BLaER1 treated with 17β-estradiol and CSF1 and Interleukin-3, amounts not matched to agents 10 nM and 100 nM (cell line): ENCODE measurements at regions not wholly inside any gene's neighbourhood (a gene's known extent, or its start where the extent isn't known, plus 50 kb on each side); places are given as distances from the start of the nearest gene placed in this dataset.
"Not testable (repeated sequence)": the region's sequence is repeated elsewhere in the genome, so short reads cannot be mapped to it uniquely, and the experiment has no call there.

ENCODE experiments used
- H3K27ac ChIP-seq, 11 experiments: shearing (Covaris generic); formaldehyde crosslinking; 2 replicates each; pipeline ENCODE4 v1.8.1; 2022
- H3K27me3 ChIP-seq, 11 experiments: shearing (Covaris generic); formaldehyde crosslinking; 2 replicates each; pipeline ENCODE4 v1.8.1; 2022
- H3K36me3 ChIP-seq, 11 experiments: shearing (Covaris generic); formaldehyde crosslinking; 2 replicates each; pipeline ENCODE4 v1.8.1; 2022
- H3K4me1 ChIP-seq, 10 experiments: shearing (Covaris generic); formaldehyde crosslinking; 2 replicates each; pipeline ENCODE4 v1.8.1; 2022
- H3K4me2 ChIP-seq, 11 experiments: shearing (Covaris generic); formaldehyde crosslinking; 2 replicates each; pipeline ENCODE4 v1.8.1; 2022
- H3K4me3 ChIP-seq, 10 experiments: shearing (Covaris generic); formaldehyde crosslinking; 2 replicates each; pipeline ENCODE4 v1.8.1; 2022
- H3K9ac ChIP-seq, 11 experiments: shearing (Covaris generic); formaldehyde crosslinking; 2 replicates each; pipeline ENCODE4 v1.8.1; 2022
- H3K9me3 ChIP-seq, 11 experiments: shearing (Covaris generic); formaldehyde crosslinking; replicated peaks in 1 of 11; 2 replicates each; pipeline ENCODE4 v1.8.1; 2022
- H4K20me1 ChIP-seq, 11 experiments: shearing (Covaris generic); formaldehyde crosslinking; 2 replicates each; pipeline ENCODE4 v1.8.1; 2022
- Cebpa-rat ChIP-seq, 11 experiments: shearing (Covaris generic); IDR thresholded peaks; 2 replicates each; pipeline ENCODE4 v1.8.1; 2022

- peak overlapping the region in 1 of 11 experiments; percentile 20; a peak in 1 of 22 replicates for H3K27ac ChIP-seq
- TF ChIP-seq Cebpa-rat (IDR thresholded peaks at IDR 0.05), result no peak
- H4K20me1 ChIP-seq, result no peaks in the 10 kb centered on the region
- H3K4me2 ChIP-seq, result peak overlapping the region in 9 of 11 experiments; percentile 1 to 64 (median 20); a peak in 11 of 22 replicates
- H3K9ac ChIP-seq, result no peak overlapping the region
- peaks cover 22 to 32% (median 29%) of the 10 kb centered on the region in 11 experiments for H3K9me3 ChIP-seq
- H3K27me3 ChIP-seq, result no peaks in the 10 kb centered on the region
- no peaks in the 10 kb centered on the region for H3K36me3 ChIP-seq
- no peak overlapping the region for H3K4me3 ChIP-seq
- peaks cover 4 to 14% (median 9%) of the 10 kb centered on the region in 10 experiments; a peak in 18 of 20 replicates for H3K4me1 ChIP-seq
Observed at GRCh38 chr4:45475548-45475947, 648.3 kb downstream of the GABRG1 start.

- Histone ChIP-seq H3K4me3 (no peak overlapping the region), H3K27ac (no peak overlapping the region), H3K4me2 (no peak overlapping the region), H3K4me1 (peaks cover 4 to 14% (median 9%) of the 10 kb centered on the region in 10 experiments; a peak in 18 of 20 replicates), H3K36me3 (no peaks in the 10 kb centered on the region), H3K9ac (no peak overlapping the region), H4K20me1 (no peaks in the 10 kb centered on the region), H3K27me3 (no peaks in the 10 kb centered on the region), H3K9me3 (peaks cover 20 to 28% (median 25%) of the 10 kb centered on the region in 11 experiments)
- no peak for TF ChIP-seq Cebpa-rat (IDR thresholded peaks at IDR 0.05)
Observed at GRCh38 chr4:45472490-45472889, 651.4 kb downstream of the GABRG1 start.

- no peak for TF ChIP-seq Cebpa-rat (IDR thresholded peaks at IDR 0.05)
- H3K9ac ChIP-seq, result no peak overlapping the region
- H4K20me1 ChIP-seq, result no peaks in the 10 kb centered on the region
- H3K4me3 ChIP-seq, result no peak overlapping the region
- peaks cover 15 to 18% (median 17%) of the 10 kb centered on the region in 11 experiments for H3K9me3 ChIP-seq
- no peaks in the 10 kb centered on the region for H3K36me3 ChIP-seq
- H3K27ac ChIP-seq, result no peak overlapping the region
- no peak overlapping the region for H3K4me2 ChIP-seq
- H3K4me1 ChIP-seq, result peaks cover 4 to 13% (median 9%) of the 10 kb centered on the region in 10 experiments; a peak in 18 of 20 replicates
- H3K27me3 ChIP-seq, result no peaks in the 10 kb centered on the region
Observed at GRCh38 chr4:45471335-45471734, 652.5 kb downstream of the GABRG1 start.

GRCh38 chr4:45467157-45467556 is 656.7 kb downstream of the GABRG1 start:
- Histone ChIP-seq H3K4me1 (no peaks in the 10 kb centered on the region), H3K4me2 (no peak overlapping the region)

GRCh38 chr4:45460157-45460556 is 663.7 kb downstream of the GABRG1 start:
- H3K4me2 ChIP-seq, H3K27ac ChIP-seq, H3K27me3 ChIP-seq, H3K4me1 ChIP-seq, H4K20me1 ChIP-seq, H3K9ac ChIP-seq, H3K4me3 ChIP-seq, H3K36me3 ChIP-seq: not testable (repeated sequence)
- H3K9me3 ChIP-seq, result peaks cover 5 to 22% (median 12%) of the 10 kb centered on the region in 11 experiments; a peak in 14 of 22 replicates

More at GRCh38 chr4:45467157-45467556, 656.7 kb downstream of the GABRG1 start:
- no peak for TF ChIP-seq Cebpa-rat (IDR thresholded peaks at IDR 0.05)
- Histone ChIP-seq H3K4me3 (no peak overlapping the region), H3K9me3 (peaks cover 10 to 13% (median 12%) of the 10 kb centered on the region in 11 experiments), H4K20me1 (no peaks in the 10 kb centered on the region), H3K27me3 (no peaks in the 10 kb centered on the region), H3K27ac (no peak overlapping the region), H3K9ac (no peak overlapping the region), H3K36me3 (no peaks in the 10 kb centered on the region)

GRCh38 chr4:45455217-45455616 is 668.6 kb downstream of the GABRG1 start:
- Histone ChIP-seq H3K4me1 (no peaks in the 10 kb centered on the region), H3K36me3 (no peaks in the 10 kb centered on the region), H3K27ac (no peak overlapping the region), H3K4me2 (no peak overlapping the region), H3K9ac (no peak overlapping the region), H3K4me3 (no peak overlapping the region), H3K9me3 (peaks cover 2 to 18% (median 9%) of the 10 kb centered on the region in 11 experiments; a peak in 14 of 22 replicates), H3K27me3 (no peaks in the 10 kb centered on the region), H4K20me1 (no peaks in the 10 kb centered on the region)
- TF ChIP-seq Cebpa-rat (IDR thresholded peaks at IDR 0.05), result no peak

- H3K4me2 ChIP-seq, result no peak overlapping the region
- H3K27me3 ChIP-seq, result no peaks in the 10 kb centered on the region
- no peak overlapping the region for H3K9ac ChIP-seq
- no peak for TF ChIP-seq Cebpa-rat (IDR thresholded peaks at IDR 0.05)
- H3K27ac ChIP-seq, result no peak overlapping the region
- H4K20me1 ChIP-seq, result no peaks in the 10 kb centered on the region
- H3K9me3 ChIP-seq, result peaks cover 0 to 13% (median 9%) of the 10 kb centered on the region in 11 experiments; a peak in 11 of 22 replicates
- no peaks in the 10 kb centered on the region for H3K36me3 ChIP-seq
- H3K4me3 ChIP-seq, result no peak overlapping the region
- no peaks in the 10 kb centered on the region for H3K4me1 ChIP-seq
Observed at GRCh38 chr4:45453258-45453853, 670.5 kb downstream of the GABRG1 start.

- Histone ChIP-seq H3K9me3 (no peaks in the 10 kb centered on the region), H3K4me2 (no peak overlapping the region), H4K20me1 (no peaks in the 10 kb centered on the region), H3K4me1 (no peaks in the 10 kb centered on the region), H3K36me3 (no peaks in the 10 kb centered on the region), H3K9ac (no peak overlapping the region), H3K27me3 (no peaks in the 10 kb centered on the region), H3K4me3 (no peak overlapping the region), H3K27ac (no peak overlapping the region)
- TF ChIP-seq Cebpa-rat (IDR thresholded peaks at IDR 0.05), result no peak
Observed at GRCh38 chr4:45442466-45442865, 681.4 kb downstream of the GABRG1 start.

- H3K36me3 ChIP-seq, result no peaks in the 10 kb centered on the region
- no peaks in the 10 kb centered on the region for H4K20me1 ChIP-seq
- H3K27ac ChIP-seq, result no peak overlapping the region
- H3K4me3 ChIP-seq, result no peak overlapping the region
- no peaks in the 10 kb centered on the region for H3K27me3 ChIP-seq
- H3K9me3 ChIP-seq, result no peaks in the 10 kb centered on the region
- TF ChIP-seq Cebpa-rat (IDR thresholded peaks at IDR 0.05), result no peak
- H3K4me2 ChIP-seq, result no peak overlapping the region
- no peaks in the 10 kb centered on the region for H3K4me1 ChIP-seq
- H3K9ac ChIP-seq, result no peak overlapping the region
Observed at GRCh38 chr4:45438047-45438446, 685.8 kb downstream of the GABRG1 start.

GRCh38 chr4:45437381-45437780 is 686.5 kb downstream of the GABRG1 start:
- H3K4me2 ChIP-seq, result no peak overlapping the region
- no peaks in the 10 kb centered on the region for H3K9me3 ChIP-seq
- no peak overlapping the region for H3K4me3 ChIP-seq
- no peaks in the 10 kb centered on the region for H3K27me3 ChIP-seq
- H3K36me3 ChIP-seq, result no peaks in the 10 kb centered on the region
- H4K20me1 ChIP-seq, result no peaks in the 10 kb centered on the region
- TF ChIP-seq Cebpa-rat (IDR thresholded peaks at IDR 0.05), result no peak
- no peaks in the 10 kb centered on the region for H3K4me1 ChIP-seq
- H3K9ac ChIP-seq, result no peak overlapping the region
- H3K27ac ChIP-seq, result no peak overlapping the region
